Stimulated activated memory B cell treated with anti-CD40 and anti-IgM and Interleukin-4, amounts not matched to agents 10 μg/mL and 1 μg/mL and 100 μg/mL, for 72 hours (primary cell): ENCODE measurements at regions not wholly inside any gene's neighbourhood (a gene's known extent, or its start where the extent isn't known, plus 50 kb on each side); places are given as distances from the start of the nearest gene placed in this dataset.

Experiments
- ATAC-seq: fragments of 150-1000 bp; cut with Tn5 transposase; 2 replicates; pipeline ENCODE4 v1.10.0; 2021
- H3K27ac Mint-ChIP-seq: one replicate; pipeline ENCODE4 v1.8.0; 2022; ENCODE audit warnings: mild to moderate bottlenecking, mixed read lengths
- H3K27me3 Mint-ChIP-seq: one replicate; pipeline ENCODE4 v1.8.0; 2022; ENCODE audit warnings: mixed read lengths
- H3K36me3 Mint-ChIP-seq: one replicate; pipeline ENCODE4 v1.8.0; 2022; ENCODE audit warnings: mixed read lengths
- H3K4me1 Mint-ChIP-seq: one replicate; pipeline ENCODE4 v1.8.0; 2022; ENCODE audit warnings: mixed read lengths
- H3K4me3 Mint-ChIP-seq: one replicate; pipeline ENCODE4 v1.8.0; 2022; ENCODE audit warnings: mild to moderate bottlenecking, moderate library complexity, mixed read lengths
- H3K9me3 Mint-ChIP-seq: one replicate; pipeline ENCODE4 v1.8.0; 2022; ENCODE audit warnings: mixed read lengths

DNA sequence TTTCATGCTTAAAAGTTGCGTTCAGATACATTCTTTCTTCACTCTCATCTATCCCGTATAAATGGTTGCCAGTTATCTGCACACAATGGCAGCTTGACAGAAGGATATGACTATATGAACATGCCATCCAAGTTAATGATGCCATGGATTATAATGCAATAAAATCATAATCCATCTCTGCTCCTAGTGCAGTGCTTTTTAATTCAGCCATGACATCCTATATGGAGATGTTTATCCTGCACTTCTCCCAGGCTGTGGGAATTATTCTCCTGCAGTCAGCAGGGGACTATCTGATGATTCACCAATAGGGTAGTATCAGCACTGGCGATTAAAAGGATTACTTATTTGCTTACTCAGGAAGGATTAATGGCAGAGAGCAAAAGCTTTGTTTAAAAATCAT, 273.8 kb downstream of the SAMD5 start:
- Mint-ChIP-seq H3K9me3 (peaks cover under 1% of the 10 kb centered on the region), H3K4me1 (no peaks in the 10 kb centered on the region)
- ATAC-seq, result no peak

DNA sequence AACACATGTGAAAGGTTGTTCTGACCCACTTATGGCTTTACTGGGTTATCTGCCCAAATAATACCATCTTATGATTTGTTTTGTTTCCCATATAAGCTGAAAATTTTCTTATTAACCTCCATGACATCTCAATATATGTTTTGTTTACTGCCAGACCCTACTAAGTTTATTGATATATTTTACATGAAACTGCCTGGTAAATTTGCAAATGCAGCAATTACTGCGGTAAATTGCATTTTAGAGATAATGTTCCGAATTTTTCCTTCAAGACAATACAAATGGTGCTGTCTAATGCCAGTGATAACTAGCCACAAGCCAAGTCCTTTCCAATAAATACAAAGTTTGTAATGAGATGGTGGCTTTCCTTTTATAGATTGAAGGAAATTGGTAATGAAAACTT, 275.9 kb downstream of the SAMD5 start:
- H3K36me3 Mint-ChIP-seq, result no peaks in the 10 kb centered on the region
- no peaks in the 10 kb centered on the region for H3K27me3 Mint-ChIP-seq
- no peak overlapping the region for H3K27ac Mint-ChIP-seq
- no peak overlapping the region for H3K4me3 Mint-ChIP-seq
- H3K9me3 Mint-ChIP-seq, result peaks cover 3% of the 10 kb centered on the region
- no peaks in the 10 kb centered on the region for H3K4me1 Mint-ChIP-seq
- ATAC-seq, result no peak

More for the DNA sequence above, 273.8 kb downstream of the SAMD5 start:
- Mint-ChIP-seq H3K27ac (no peak overlapping the region), H3K36me3 (no peaks in the 10 kb centered on the region), H3K27me3 (no peaks in the 10 kb centered on the region), H3K4me3 (no peak overlapping the region)

DNA sequence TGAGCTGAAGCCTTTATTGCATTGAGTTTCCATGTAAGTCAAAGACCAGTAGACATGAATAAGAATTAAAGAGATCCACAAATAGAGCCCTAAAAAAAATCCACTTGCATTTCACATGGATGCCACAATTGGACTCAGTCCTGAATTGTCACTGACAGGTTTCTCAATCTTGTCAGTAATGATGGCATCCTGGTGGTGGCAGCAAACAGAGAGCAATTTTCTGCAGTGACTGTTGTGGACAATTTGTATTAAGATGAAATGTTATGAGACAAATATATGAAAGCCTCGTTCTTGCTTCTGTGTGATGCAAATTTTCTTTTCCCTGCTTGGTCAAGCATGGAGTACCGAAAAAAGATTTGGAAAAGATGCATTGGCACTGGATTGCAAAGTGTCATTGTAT, 278.9 kb downstream of the SAMD5 start:
- no peak for ATAC-seq
- Mint-ChIP-seq H3K4me1 (no peaks in the 10 kb centered on the region), H3K36me3 (no peaks in the 10 kb centered on the region), H3K9me3 (peaks cover 12% of the 10 kb centered on the region), H3K4me3 (no peak overlapping the region), H3K27me3 (no peaks in the 10 kb centered on the region), H3K27ac (no peak overlapping the region)

DNA sequence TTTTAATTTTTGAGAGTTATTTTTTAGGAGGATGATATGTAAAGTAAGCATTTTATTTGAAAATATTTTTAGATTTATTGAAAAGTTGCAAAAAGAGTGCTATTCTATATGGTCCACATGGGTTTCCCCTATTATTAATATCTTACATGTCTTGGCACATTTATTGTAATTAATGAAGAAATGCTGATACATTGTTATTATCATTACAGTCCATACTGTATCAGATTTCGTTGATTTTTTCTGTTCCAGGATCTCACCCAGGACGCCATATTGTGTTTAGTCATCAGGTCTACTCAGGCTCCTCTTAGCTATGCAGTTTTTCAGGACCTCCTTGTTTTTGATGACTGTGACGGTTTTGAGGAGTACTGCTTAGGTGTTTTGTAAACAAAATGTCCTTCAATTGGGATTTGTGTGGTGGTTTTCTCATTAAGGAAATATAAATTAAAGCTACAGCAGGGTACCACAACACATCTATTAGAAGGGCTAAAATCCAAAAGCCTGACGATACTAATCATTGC, 281.0 kb downstream of the SAMD5 start:
- no peak overlapping the region for H3K27ac Mint-ChIP-seq
- H3K4me3 Mint-ChIP-seq, result no peak overlapping the region
- H3K9me3 Mint-ChIP-seq, result peaks cover 12% of the 10 kb centered on the region
- ATAC-seq, result no peak
- no peaks in the 10 kb centered on the region for H3K27me3 Mint-ChIP-seq
- no peaks in the 10 kb centered on the region for H3K36me3 Mint-ChIP-seq
- H3K4me1 Mint-ChIP-seq, result no peaks in the 10 kb centered on the region

DNA sequence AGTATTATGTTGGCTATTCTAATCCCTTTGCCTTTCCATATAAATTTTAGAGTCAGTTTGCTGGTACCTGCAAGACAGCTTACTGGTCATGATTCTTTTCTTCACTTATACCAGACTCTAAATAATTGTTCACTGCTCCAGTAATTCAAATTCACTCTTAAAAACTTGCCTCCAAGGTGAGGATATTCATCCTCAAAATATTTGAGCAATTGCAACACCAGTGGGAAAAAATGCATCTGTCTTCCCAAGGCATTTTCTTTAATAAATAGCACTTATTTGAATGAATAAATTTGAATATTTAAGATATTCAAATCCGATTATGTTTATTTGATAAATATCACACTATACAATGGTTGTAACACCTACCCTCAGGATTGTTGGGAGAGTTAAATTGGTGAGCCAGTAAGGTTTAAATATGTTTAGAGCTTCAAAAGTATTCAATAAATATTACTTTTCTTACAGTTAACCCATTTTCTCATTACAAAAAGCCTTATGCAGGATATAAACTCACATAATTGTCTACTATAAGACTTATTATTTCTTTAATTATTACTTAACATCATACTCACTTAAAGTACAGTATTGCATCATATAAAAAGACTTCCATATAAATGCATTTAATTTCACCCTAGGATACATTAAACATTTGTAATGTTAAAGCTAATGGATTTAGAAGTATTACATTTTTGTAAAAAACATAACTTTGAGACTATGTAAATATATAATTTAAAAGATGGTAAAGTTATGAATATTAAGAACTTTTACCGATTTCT, 285.6 kb downstream of the SAMD5 start:
- peaks cover 11% of the 10 kb centered on the region for H3K9me3 Mint-ChIP-seq
- H3K27me3 Mint-ChIP-seq, result no peaks in the 10 kb centered on the region

DNA sequence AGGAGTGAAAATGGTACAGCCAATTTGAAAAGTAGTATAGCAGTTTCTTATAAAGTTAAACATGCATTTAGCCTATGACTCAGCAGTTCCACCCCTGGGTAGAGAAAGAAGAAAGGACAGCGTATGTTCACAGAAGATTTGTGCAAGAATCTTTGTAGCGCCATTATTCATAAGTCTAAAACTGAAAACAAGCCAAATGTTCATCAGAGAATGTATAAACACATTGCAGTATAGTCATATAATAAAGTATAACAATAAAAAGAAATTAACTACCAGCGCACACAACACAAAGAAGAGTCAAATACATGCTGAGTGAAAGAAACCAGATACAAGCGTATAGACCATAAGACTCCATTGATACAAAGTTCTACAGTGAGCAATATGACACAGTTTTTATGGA, 294.0 kb downstream of the SAMD5 start:
- Mint-ChIP-seq H3K27me3 (no peaks in the 10 kb centered on the region), H3K9me3 (peaks cover 7% of the 10 kb centered on the region), H3K27ac (no peak overlapping the region), H3K4me1 (no peaks in the 10 kb centered on the region), H3K36me3 (no peaks in the 10 kb centered on the region), H3K4me3 (no peak overlapping the region)
- no peak for ATAC-seq

More for the DNA sequence above, 285.6 kb downstream of the SAMD5 start:
- H3K4me1 Mint-ChIP-seq, result no peaks in the 10 kb centered on the region
- H3K36me3 Mint-ChIP-seq, result no peaks in the 10 kb centered on the region
- H3K27ac Mint-ChIP-seq, result no peak overlapping the region
- no peak overlapping the region for H3K4me3 Mint-ChIP-seq
- no peak for ATAC-seq

DNA sequence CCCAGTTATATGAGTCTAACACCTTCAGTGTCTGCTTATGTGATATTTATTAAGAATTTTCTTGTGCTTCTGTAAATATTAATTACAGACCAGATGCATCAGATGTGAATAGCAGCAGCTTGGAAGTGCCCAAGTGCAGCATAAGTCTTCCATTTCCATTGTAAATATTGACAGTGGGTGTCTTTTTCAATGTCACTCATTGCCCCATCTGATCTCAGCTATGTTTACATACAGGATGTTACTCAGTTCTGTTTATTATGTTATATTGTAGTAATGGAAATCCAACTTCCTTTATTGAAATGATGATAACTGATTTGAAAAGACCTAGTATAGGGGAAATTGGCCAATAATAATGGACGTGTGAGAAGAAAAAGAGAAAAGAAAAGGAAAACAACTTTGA, 296.7 kb downstream of the SAMD5 start:
- H3K27ac Mint-ChIP-seq, result no peak overlapping the region
- ATAC-seq, result no peak
- no peak overlapping the region for H3K4me3 Mint-ChIP-seq
- H3K27me3 Mint-ChIP-seq, result no peaks in the 10 kb centered on the region
- H3K9me3 Mint-ChIP-seq, result peaks cover 7% of the 10 kb centered on the region
- H3K36me3 Mint-ChIP-seq, result no peaks in the 10 kb centered on the region
- no peaks in the 10 kb centered on the region for H3K4me1 Mint-ChIP-seq

DNA sequence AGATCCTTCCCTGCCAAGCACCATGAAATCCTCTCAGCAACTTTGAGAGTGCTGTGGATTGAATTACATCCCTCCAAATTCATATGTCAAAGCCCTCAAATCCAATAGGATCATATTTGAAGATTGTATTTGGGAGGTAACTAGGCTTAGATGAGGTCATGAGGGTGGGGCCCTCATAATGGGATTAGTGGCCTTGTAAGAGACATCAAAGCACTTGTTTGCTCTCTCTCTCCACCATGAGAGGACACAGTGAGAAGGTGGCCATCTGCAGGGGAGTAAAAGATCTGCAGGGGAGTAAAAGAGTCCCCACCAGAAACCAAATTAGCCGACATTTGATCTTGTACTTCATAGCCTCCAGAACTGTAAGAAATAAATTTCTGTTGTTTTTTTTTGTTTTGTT, 298.2 kb downstream of the SAMD5 start:
- Mint-ChIP-seq H3K27ac (no peak overlapping the region), H3K36me3 (no peaks in the 10 kb centered on the region), H3K27me3 (no peaks in the 10 kb centered on the region), H3K4me3 (no peak overlapping the region), H3K4me1 (no peaks in the 10 kb centered on the region), H3K9me3 (peaks cover 7% of the 10 kb centered on the region)
- no peak for ATAC-seq

DNA sequence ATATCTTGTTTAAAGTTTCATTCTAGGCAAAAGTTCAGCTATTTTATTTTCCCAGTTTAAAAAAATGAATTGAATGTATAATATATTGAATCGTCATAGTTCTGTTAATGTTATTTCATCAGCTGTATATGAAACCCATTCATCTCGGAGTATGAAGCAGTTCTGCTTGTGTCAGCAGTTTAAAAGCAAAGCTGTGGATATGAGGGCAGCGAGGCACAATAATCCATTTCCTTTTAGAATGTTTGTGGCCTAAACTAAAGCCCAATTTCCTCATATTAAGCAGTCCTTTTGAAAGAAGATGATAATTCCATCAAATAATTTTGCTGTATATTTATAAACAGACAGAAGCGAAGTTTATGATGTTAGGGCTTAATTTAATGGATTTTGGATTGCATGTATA, 300.1 kb downstream of the SAMD5 start:
- Mint-ChIP-seq H3K9me3 (peaks cover 7% of the 10 kb centered on the region), H3K27me3 (no peaks in the 10 kb centered on the region), H3K4me3 (no peak overlapping the region), H3K4me1 (no peaks in the 10 kb centered on the region), H3K27ac (no peak overlapping the region), H3K36me3 (no peaks in the 10 kb centered on the region)
- ATAC-seq, result no peak

DNA sequence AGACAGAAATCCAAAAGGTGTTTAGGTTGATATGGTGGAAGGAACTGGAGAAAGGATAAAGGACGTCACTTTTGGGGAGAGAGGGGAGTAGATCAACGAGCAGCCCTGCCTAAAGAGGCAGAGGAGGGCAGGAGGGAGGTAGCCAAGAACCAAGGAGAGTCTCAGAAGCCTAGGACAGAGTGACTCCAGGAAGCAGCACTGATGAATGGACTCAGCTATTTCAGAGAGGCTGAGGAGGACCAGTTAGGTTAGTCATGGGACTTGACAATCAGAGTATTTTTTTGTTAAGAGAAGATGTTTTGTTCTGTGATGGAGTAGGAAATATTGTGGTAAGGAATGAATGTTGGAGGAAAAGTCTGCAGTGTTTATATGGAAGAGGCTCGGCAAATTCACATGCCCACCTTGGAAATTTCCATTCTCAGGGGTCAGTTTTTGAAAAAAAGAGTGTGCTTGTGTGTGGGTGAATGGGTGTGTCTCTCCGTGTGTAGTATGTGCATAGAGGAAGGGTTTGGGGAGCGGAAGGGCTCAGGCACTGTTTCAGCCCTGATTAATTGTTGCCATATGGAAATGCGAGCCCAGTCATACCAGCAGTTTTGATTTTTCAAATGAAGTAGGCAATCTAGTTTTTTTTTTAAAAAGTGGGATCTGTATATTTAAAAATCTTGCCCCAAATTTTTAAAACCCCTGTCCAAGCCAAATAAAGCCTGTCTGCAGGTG, 303.6 kb downstream of the SAMD5 start:
- Mint-ChIP-seq H3K4me1 (no peaks in the 10 kb centered on the region), H3K27ac (no peak overlapping the region), H3K27me3 (no peaks in the 10 kb centered on the region), H3K36me3 (no peaks in the 10 kb centered on the region), H3K9me3 (no peaks in the 10 kb centered on the region), H3K4me3 (no peak overlapping the region)
- ATAC-seq, result no peak

DNA sequence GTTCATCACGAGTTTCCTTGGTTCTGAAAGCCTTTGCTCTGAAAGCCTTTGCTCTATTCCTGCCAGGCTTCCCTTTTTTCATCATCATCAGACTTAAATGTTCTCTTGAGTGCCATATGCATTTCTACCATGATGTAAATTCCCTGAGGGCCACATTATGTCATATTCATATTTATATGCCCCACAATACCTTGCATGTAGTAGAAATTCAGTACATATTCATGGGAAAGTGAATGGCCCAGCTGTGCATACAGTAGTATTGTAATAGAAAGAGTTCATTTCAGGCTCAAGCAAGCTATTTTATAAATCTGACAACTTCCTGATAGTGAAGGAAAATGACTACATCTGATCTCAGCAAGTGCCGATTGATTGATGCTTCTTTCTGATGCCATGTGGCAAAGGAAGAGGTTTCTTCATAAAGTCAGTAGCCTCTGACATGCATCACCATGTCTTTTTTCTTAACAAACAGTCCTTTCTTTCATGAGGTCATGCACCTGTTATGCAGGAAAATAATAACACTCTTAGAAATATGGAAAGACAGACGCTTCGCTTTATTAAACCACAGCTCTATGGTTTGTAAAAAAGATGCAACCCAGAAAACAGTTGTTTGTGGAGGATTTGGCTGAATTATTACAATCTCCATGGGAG, 308.7 kb downstream of the SAMD5 start:
- ATAC-seq, result no peak
- Mint-ChIP-seq H3K4me1 (no peaks in the 10 kb centered on the region), H3K36me3 (no peaks in the 10 kb centered on the region), H3K9me3 (peaks cover 2% of the 10 kb centered on the region), H3K4me3 (no peak overlapping the region), H3K27ac (no peak overlapping the region), H3K27me3 (no peaks in the 10 kb centered on the region)

DNA sequence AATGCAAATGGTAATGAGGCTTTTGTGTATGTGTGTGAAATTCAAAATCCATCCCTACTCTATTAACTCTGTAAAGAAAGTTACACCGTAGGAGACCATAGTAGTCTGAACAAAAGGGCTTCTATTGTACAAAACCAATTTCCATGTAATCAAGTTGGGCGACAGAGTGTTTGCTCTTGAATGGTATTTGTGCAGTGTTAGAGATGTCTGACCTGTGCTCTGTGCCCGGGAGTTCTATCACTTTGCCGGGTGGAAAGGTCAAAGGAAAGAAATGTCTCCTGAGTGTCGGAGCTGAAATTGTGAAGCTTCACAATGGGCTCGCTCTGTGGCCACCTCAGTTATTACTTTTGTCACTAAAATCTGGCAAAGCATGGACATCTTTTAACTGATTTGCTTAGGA, 312.0 kb downstream of the SAMD5 start:
- Mint-ChIP-seq H3K9me3 (peaks cover 2% of the 10 kb centered on the region), H3K27me3 (no peaks in the 10 kb centered on the region), H3K27ac (no peak overlapping the region), H3K4me1 (no peaks in the 10 kb centered on the region), H3K36me3 (no peaks in the 10 kb centered on the region), H3K4me3 (no peak overlapping the region)
- ATAC-seq, result no peak

DNA sequence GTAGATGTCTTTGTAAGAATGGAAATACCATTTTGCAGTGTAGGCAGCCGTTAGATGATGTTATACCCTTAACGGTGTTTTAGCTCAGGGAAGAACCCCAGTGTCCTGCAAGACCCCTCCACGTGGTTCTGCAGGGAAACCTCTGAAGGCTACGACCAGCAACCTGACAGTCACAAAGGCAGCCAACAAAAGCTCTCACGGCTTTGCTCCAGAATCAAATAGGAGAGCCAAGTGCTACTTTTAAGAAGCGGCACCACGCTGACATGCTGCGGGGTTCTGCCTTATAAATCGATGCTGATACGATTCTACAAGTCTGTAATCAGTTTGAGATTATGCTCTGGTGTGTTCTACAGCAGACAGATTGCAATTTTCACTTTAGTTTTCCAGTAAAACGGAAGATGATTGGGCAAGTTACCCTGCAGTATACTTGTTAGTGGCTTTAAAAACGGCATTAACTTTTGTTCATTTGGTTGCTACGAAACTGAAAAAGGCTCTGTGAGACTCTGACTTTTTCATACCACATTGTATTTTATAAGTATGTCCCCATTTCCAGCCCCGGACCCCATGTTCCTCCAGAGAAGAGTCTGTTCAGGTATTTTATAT, 312.9 kb downstream of the SAMD5 start:
- Mint-ChIP-seq H3K27ac (no peak overlapping the region), H3K4me1 (no peaks in the 10 kb centered on the region), H3K9me3 (peaks cover 2% of the 10 kb centered on the region), H3K36me3 (no peaks in the 10 kb centered on the region), H3K4me3 (no peak overlapping the region), H3K27me3 (no peaks in the 10 kb centered on the region)
- ATAC-seq, result no peak

DNA sequence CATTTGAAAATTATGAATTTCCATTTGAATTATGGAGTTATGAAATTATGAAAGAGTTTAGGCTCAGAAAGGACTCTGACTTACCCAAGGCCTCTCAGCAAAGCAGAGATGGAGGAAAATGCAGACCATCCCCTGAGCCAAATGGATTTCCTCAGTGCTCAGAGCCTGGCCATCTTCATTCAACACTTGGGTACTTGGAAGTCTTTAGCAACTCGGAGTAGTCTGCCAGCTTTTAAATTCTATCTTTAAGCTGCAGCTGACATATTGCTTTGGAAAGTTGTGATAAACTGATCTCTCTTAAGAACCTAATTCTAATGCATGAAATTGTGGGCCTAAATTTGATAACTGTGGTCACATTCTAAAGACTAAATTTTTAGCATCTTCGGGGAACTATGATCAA, 315.4 kb downstream of the SAMD5 start:
- Mint-ChIP-seq H3K4me1 (no peaks in the 10 kb centered on the region), H3K4me3 (no peak overlapping the region), H3K27ac (no peak overlapping the region), H3K36me3 (no peaks in the 10 kb centered on the region), H3K9me3 (peaks cover 2% of the 10 kb centered on the region), H3K27me3 (no peaks in the 10 kb centered on the region)
- no peak for ATAC-seq

DNA sequence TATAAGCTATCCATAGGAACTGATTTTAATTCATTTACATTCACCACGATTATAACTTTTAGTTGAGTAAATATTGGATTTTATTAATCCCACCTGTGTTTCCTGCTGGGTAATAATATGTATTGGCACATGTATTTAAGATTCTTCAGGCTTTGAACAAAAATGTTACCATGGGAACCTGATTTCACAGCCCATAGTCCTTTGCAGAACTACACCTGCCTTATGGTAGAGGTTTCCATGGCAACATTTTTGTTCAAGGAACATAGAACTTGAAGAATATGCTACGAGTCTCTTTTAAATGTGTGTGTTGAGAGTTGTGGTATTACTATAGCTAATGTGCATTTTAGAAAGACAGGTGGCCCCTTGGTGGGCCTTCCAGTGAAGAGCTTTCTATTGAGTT, 317.4 kb downstream of the SAMD5 start:
- H3K36me3 Mint-ChIP-seq, result no peaks in the 10 kb centered on the region
- H3K9me3 Mint-ChIP-seq, result no peaks in the 10 kb centered on the region
- no peaks in the 10 kb centered on the region for H3K27me3 Mint-ChIP-seq
- H3K4me1 Mint-ChIP-seq, result no peaks in the 10 kb centered on the region
- H3K4me3 Mint-ChIP-seq, result no peak overlapping the region
- H3K27ac Mint-ChIP-seq, result no peak overlapping the region
- ATAC-seq, result no peak
